HepG2 (cell line): ENCODE measurements at regions not wholly inside any gene's neighbourhood (a gene's known extent, or its start where the extent isn't known, plus 50 kb on each side); places are given as distances from the start of the nearest gene placed in this dataset.

Experiments used
- CTCF ChIP-seq: sonication (generic); formaldehyde crosslinking; IDR thresholded peaks from 2 replicates; pipeline ENCODE4 v1.5.0; 2020; ENCODE audit warnings: mild to moderate bottlenecking, missing genetic modification reagents, moderate library complexity
- NCOA2 ChIP-seq: sonication (generic); formaldehyde crosslinking; IDR thresholded peaks from 2 replicates; pipeline ENCODE4 v1.8.0; 2022; ENCODE audit warnings: inconsistent platforms
- ZNF850 ChIP-seq: sonication (generic); formaldehyde crosslinking; conservative IDR thresholded peaks from 2 replicates; pipeline ENCODE4 v1.9.0; 2021; ENCODE audit warnings: mild to moderate bottlenecking, missing genetic modification reagents

- no peak for TF ChIP-seq NCOA2 (CRISPR knock-in tag)
- TF ChIP-seq ZNF850 (CRISPR knock-in tag): no peak
- TF ChIP-seq CTCF: no peak
Observed at GRCh38 chr1:216900116-216900620, 176.9 kb upstream of the ESRRG start.
